NCI-H524 treated with DMSO at 0.1 percent for 48 hours (cell line): ENCODE measurements at regions not wholly inside any gene's neighbourhood (a gene's known extent, or its start where the extent isn't known, plus 50 kb on each side); places are given as distances from the start of the nearest gene placed in this dataset.
"Not testable (repeated sequence)": the region's sequence is repeated elsewhere in the genome, so short reads cannot be mapped to it uniquely, and the experiment has no call there.

Experiments
- DNase-seq: peaks from one replicate; lab custom pipeline; 2025; lab: John Stamatoyannopoulos, UW

DNA sequence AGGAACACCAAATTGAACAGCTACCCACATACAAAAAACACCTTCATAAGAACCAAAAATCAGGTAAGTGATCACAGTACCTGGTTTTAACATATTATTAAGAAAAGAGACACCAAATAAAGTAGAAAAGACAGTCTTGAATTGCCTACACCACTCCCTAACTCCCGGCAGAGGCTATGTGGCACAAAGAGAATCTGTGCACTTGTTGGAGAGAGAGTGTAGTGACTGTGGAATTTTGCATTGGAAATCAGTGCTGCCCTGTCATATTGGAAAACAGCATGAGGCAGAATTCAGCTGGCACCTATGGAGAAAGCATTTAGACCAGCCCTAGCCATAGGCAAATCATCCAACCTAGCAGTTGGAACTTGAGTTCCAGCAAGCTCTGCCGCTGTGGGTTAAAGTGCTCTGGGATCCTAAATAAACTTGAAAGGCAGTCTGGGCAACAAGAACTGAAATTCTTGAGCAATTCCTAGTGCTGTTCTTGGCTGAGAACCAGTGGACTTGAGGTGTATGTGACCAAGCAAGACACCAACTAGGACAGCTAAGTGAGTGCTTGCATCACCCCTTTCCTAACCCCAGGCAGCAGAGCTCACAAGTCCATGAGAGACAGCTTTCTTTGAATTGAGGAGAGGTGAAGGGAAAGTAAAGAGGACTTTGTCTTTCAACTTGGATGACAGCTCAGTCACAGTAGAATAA lies 969.6 kb upstream of the ALCAM start:
- no peak for DNase-seq

DNA sequence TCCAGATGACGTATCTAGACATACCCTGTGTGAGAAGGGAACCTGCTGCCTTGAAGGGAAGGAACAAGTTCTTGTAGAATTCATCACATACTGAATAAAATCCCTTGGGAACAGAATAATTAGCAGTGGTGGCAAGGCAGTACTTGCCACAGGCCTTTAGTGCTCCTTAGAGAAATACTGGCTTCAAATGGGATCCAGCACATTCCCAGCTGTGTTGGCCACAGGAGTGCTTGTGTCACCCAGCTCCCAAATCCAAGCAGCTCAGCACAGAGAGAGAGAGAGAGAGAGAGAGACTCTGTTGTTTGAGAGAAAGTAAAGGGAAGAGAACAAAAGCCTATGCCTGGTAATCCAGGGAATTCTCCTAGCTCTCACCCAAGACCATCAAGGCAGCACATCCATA lies 969.0 kb upstream of the ALCAM start:
- no peak for DNase-seq

DNA sequence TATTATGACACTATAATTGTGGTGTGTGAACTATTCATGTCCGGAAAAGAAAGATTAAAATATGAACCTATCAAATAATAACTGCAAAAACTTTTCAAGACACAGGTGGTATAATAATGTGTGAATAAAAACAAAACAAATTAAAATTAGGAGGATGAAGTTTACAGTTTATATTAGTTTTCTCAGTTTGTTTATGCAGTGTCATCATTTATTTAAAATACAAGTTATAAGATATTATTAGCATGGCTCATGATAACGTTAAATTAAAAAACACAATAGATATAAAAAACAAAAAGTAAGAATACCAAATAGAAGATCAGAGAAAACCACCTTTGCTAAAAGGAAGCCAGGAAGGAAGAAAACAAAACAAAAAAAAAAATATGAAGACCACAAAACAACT lies 963.8 kb upstream of the ALCAM start:
- no peak for DNase-seq

DNA sequence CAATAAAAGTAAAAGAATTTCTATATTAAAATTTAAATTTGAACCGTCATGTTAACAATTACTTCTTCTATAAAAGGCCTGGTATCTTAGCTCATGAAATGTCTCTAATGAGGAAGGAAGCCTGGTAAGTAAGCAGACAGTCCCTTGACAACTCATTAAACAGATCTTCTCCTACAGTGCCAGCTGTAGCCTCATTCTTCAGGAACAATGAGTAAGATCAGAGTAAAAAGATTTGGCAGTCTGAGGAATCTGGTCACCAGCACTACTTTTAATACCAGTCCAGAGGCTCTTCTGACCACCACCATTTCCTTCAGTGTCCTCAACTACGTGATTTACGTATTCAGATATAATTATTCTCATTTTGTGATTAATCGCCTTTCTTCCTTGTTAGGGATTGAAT lies 955.0 kb upstream of the ALCAM start:
- DNase-seq, result no peak

DNA sequence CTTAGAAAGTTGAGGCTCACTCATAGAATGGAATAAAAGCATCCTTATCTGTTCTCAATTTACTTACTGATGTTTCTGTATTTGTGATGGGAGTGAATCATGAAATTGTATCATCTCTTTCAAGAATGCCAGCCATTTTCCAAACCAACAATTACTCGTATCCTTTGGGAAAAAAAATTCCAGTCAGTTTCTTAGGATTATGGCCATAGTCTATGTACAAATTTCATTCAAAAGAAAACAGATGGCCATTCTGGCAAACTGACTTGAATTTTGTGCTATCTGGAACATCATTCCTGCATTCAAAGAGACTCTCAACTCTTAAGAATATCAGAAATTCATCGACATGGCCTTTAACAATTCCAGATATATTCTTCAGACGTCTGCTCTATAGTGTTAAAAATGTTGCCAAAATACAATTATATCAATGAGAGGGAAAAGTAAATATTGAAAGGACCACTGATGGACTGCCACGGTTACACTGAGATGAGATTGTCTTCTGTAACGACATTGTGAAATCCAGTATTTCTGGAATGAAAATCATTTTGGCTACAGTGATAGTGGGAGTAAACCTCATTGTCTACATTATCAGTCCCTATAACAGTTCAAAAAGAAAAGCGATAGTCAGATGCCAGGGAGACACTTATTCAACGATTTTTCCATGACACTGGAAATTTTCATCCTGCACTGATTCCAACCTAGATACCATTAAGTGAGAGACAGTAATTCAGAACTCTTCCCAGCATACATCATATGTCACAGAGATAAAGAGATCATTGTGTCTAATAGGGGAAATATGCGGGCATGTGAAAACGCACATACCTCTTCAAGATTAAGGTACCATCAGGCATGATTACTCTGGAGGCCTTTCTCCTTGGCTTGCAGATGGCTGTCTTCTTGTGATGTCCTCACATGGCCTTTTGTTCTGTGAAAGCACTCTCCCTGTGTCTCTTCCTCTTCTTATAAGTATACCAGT lies 953.8 kb upstream of the ALCAM start:
- DNase-seq, result no peak

DNA sequence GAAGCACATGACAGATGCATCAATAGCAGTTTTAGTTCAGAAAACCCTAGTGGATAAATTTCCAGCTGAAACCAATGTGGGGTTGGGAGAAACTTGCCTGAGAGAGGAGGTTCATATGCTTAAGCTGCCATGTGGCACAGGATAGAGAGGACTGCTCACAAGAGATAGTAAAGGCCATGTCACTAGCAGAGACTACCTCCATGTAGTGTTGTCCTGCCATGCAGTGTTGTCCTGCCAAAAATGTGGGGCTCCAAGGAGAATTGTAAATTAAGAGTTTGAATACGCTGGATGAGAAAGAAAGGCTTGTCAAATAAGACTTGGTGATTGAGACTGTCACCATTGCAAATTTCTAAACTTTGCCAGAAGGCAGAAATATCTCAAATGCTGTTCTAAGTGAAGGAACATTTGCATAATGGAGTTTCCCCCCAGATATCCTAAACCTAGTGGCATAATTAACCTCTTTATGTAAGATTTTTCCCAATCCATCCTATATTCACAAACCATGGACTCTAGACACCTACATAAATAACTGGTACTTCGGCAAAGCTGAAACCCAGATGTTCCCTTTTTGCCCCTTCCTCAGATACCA lies 938.3 kb upstream of the ALCAM start:
- DNase-seq, result no peak

DNA sequence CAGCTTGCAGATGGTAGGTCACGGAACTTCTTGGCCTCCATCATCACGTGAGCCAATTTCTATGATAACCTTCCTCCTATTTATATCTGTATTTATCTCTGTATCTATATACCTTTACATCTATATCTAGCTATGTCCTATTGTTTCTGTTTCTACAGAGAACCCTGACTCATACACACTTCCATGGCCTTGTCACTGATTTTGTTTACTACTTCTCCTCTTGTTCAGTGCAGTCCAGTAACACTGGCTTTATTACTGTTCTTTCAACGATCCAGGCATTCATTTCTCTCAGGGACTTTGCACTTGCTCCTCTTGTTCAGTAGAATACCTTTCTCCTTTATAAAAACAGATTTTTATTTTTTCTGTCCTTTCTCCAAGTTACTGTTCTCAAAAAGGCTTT lies 937.0 kb upstream of the ALCAM start:
- DNase-seq, result no peak

DNA sequence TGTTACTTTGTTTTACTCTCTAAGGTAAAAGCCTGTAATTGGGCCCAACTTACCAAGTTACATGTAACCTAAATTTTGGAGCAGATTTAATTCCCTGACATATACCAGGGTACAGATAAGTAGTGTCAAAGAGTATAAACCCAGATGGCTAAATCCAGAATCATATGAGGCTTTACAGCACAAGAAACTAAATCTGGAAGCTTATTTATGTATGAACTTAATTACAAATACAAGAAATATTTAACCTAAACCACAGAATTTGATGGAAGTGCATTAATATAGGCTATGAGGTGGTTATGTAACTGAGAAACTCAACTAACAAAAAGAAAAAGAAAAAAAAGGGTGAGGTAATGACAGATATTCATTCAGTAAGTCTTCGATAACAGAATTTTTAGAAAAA lies 930.2 kb upstream of the ALCAM start:
- DNase-seq, result no peak

DNA sequence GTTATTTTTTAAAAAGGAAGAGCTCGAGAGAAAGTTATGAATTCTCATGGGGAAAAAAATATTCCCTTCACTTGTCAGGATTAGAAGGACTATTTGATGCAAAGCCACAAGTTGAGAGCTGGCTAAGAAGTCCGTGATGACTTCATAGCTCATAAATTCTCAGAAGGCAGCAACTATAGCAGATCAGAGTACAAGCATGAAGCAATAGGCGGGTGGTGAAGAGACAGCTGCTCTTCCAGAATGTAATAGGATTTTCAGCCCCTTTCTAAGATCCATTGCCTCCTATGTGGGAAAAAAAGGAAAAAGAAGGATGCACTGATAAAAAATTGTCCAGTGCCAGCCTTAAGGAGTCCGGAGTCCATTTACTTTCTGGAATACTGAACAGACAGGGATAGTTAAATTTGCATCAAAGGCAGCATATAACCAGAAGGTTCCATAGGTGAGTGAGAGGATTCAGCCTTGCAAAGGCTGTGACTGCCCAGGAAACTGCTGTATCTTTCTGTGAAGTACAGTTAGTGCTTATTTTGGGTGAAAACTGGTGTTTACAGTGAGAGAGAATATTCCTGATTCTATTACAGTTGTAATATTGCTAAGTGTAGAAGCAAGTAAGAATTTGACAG lies 929.5 kb upstream of the ALCAM start:
- DNase-seq, result no peak

DNA sequence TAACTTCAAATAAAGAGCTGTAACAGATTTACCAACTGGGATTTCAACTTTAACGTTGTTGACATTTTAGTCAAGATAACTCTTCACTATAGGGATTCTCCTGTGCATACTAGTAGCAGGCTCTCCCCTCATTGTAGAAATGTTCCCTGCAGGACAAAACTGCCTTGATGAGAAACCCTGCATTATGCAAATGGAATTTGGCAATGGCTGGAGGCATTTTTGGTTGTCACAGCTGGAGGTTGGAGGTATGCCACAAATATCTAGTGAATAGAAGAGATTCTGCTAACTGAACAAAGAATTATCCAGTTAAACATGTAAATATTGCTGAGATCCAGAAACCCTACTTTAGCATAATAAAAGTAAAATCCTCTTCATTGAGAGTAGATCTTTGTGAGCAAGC lies 928.8 kb upstream of the ALCAM start:
- no peak for DNase-seq

DNA sequence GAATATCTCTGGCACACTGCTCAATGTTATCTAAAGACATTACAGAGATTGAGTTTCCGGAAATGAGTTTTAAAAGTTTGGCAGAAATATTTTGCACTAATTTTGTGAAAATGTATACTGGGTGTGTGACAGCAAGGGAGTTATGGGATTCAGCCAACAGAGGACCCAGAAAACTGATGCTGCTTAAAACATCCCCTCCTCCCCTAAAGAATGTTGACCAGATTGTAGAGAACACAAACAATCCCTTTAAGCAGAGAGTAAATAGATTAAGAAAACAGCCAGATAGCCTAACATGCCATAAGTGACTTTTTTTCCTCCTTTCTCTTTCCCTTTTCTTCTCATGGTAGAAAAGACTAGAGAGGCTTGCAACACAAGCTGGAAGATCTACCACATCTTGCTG lies 928.0 kb upstream of the ALCAM start:
- no peak for DNase-seq

DNA sequence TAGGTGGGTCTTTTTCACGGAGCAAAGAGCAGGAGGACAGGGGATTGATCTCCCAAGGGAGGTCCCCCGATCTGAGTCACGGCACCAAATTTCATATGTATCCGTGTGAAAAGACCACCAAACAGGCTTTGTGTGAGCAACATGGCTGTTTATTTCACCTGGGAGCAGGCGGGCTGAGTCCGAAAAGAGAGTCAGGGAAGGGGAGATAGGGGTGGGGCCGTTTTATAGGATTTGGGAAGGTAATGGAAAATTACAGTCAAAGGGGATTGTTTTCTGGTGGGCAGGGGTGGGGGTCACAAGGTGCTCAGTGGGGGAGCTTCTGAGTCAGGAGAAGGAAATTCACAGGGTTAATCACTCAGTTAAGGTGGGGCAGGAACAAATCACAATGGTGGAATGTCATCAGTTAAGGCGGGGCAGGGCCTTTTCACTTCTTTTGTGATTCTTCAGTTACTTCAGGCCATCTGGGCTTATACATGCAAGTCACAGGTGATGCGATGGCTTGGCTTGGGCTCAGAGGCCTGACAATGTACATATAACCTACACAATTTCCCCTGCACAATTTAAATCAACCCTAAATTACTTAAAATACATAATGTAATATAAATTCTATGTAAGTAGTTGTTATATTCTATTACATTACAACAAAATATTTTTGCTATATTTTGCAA lies 921.3 kb upstream of the ALCAM start:
- not testable (repeated sequence) for DNase-seq

DNA sequence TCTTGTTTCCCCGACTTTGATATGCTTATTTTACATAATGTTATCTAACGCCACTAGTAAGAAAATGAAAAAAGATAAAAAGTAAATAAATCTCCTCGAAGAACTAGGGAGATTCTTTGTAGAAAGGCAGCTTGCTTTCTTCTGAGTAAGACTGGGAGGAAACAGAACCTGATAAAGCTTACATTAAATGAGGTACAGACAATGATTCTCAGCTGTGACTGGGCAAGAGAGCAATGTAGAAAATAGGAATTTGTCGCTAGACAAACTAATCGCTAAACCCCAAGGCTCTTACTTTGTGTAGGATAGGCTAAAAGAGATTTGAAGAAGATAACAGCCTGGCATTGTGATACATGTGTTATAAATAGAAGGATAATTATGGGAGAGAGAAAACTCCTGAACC lies 919.0 kb upstream of the ALCAM start:
- DNase-seq, result no peak

DNA sequence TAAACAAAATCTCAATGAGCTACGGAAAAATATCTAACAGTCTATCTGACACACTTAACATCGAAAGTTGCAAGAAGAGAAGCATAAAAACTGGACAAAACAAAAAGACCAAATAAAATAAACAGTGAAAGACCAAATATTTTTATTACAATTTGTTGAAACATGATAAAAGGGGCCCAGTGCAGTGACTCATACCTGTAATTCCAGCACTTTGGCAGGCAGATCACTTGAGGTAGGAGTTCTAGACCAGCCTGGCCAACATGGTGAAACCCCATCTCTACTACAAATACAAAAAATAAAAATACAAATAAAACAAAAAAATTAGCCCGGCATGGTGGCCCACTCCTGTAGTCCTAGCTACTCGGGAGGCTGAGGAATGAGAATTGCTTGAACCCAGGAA lies 914.0 kb upstream of the ALCAM start:
- no peak for DNase-seq

DNA sequence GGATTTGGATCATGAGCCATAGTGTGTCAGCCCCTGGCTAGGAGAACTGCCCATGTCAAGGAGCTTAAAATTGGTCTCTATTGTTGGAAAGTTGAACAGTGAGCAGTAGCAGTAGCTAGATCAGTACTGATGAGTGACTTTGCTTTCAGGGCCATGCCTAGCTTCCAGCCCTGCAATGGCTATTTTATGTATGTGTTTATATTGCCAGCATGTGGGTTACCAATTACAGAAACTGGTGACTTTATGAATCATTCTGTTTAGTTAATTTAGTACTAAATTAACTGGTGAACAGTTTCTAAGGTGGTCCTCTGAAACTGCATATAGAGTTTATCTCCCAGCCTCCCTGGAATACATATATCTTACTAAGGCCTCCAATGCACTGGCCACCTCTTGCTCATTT lies 908.1 kb upstream of the ALCAM start:
- no peak for DNase-seq

DNA sequence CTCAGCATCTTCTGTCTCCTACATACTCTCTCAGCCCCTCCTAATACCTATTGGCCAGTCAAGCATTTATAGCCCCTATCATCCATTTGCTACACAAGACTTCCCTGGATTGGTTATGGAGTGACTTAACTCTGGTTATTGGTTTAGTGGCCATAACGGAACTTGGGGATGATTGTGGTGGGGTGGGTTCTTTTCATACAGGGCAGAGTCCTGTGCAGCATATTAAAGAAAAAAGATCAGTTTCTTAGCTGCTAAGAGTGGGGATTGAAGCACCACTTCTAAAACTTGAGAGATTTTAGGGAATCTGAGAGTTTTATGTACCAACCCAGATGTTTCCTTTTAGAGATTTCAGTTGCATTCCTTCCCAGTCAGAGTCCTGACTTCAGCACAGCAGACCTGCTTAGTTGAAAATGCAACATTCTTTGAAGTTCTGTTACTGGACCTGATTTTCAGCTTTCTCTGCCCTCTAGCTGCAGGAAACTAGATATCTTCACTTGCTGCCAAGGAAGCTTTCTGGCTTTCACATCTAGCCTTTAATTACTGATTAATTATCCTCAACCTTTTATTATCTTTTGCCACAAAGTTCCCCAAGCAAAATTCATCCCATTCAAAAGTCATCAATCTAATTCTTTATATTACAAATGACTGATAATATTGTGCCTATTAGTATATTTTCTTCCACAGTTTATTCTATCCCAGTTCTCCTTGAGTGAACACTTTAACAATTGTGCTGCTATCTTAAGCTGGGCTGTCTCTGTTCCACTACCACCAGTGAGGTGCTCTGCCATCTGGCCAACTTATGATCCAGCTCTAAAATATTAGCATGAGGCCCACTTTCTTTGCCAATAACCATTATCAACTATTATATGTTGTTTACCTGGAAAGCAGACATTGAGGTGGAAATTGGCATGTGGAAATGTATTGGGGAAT lies 906.0 kb upstream of the ALCAM start:
- no peak for DNase-seq

DNA sequence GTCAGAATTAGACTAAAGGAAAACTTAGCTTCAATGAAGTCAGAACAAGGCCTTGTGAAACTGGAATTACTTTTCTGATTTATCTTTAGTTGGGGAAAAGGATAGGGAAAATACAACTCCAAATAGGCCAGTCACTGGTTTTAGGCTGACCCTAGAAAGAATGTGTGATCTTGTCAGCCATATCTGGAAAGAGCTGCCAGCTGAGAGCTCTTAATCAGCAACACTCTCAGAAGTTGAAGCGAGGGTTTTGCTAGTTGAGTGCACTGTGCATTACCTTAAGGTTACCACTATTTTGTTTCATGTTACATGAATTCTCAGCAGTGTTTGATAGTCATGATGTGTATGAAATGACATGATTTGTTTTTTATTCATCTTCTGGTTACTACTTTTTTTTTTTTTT lies 905.3 kb upstream of the ALCAM start:
- no peak for DNase-seq

DNA sequence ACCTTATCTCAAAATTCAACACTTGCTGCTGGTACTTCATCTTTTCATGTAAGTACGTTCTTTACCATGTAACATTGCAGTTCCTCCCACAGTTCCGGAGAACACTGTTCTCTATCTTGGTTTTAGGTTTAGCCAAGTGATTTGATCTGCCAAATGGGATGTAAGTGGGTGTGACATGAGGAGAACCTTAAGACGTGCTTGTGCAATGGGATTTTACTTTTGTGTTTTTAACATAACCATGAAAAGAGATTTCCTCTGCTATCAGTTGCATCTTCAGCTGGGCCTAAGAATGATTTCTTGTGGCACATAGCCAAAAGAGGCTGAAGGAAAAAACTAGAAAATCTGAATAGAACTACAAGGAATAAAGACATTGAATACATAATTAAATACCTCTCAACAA lies 894.5 kb upstream of the ALCAM start:
- DNase-seq, result no peak

DNA sequence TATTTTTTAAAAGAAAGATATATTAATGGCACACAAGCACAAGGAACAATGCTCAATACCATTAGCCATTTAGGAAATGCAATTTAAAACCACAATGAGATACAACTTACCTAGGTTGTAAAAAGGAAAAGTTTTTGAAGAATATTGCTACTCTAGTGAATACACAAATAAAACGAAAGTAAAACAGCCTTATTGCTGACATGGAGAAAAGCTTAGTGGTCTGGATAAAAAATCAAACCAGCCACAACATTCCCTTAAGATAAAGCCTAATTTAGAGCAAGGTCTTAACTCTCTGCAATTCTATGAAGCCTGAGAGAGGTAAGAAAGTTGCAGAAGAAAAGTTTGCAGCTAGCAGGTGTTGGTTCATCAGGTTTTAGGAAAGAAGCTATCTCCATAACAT lies 892.7 kb upstream of the ALCAM start:
- DNase-seq, result no peak

DNA sequence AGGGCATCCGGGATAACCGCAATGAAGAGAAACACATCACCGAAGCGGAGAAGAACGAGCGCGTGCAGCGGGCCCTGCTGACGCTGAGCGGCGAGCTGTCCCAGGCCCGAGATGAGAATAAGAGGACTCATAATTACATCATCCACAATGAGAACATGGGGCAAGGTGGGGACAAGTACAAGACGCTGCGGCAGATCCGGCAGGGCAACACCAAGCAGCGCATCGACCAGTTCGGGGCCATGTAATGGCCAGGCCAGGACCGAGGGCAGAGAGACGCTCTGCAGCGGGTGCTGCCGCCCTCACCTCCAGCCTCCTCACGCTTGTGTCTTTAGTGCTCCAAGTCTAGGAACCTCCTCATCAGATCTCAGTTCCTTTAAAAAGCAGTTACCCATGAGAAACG lies 863.7 kb upstream of the ALCAM start:
- DNase-seq, result no peak
